Cardiac muscle cell (in vitro differentiated cells and primary cell): ENCODE measurements at regions not wholly inside any gene's neighbourhood (a gene's known extent, or its start where the extent isn't known, plus 50 kb on each side); places are given as distances from the start of the nearest gene placed in this dataset.

Experiments used
- DNase-seq, 2 donors: peaks; one replicate each; pipeline versions ENCODE4 v3.0.0 to v3.0.0-alpha.2; 2010 to 2017; ENCODE audit warnings: low read depth in 1 of 2, low spot score in 1 of 2
- H3K27ac ChIP-seq: fragments of 200-600 bp; sonication (generic); 2 replicates; pipeline ENCODE4 v1.5.1; 2016
- H3K27me3 ChIP-seq: fragments of 200-600 bp; sonication (generic); 2 replicates; pipeline ENCODE4 v1.6.0; 2016; ENCODE audit warnings: control low read depth
- H3K36me3 ChIP-seq: fragments of 200-600 bp; sonication (generic); 2 replicates; pipeline ENCODE4 v1.5.1; 2016; ENCODE audit warnings: control low read depth
- H3K4me1 ChIP-seq: fragments of 200-600 bp; sonication (generic); 2 replicates; pipeline ENCODE4 v1.8.1; 2017; ENCODE audit warnings: low read depth, mild to moderate bottlenecking, mixed run types
- H3K4me3 ChIP-seq: fragments of 200-600 bp; sonication (generic); 2 replicates; pipeline ENCODE4 v1.5.1; 2016; ENCODE audit warnings: mild to moderate bottlenecking
- H3K9me3 ChIP-seq: fragments of 200-600 bp; sonication (generic); 2 replicates; pipeline ENCODE4 v1.5.1; 2017; ENCODE audit warnings: low read depth, mild to moderate bottlenecking, control low read depth
- CTCF ChIP-seq: IDR thresholded peaks from 2 replicates; pipeline ENCODE4 v1.5.1; 2012; ENCODE audit warnings: low read depth, mild to moderate bottlenecking, low read length

GRCh38 chr11:103849366-103849765 lies 187.1 kb upstream of the DDI1 start:
- no peaks in the 10 kb centered on the region for H3K27me3 ChIP-seq
- H3K27ac ChIP-seq = no peak overlapping the region
- no peak overlapping the region for H3K4me3 ChIP-seq
- H3K36me3 ChIP-seq = no peaks in the 10 kb centered on the region
- H3K4me1 ChIP-seq = peaks cover 37% of the 10 kb centered on the region
- no peak for TF ChIP-seq CTCF
- no peaks in the 10 kb centered on the region for H3K9me3 ChIP-seq
- DNase-seq = peak in 1 of 2 donors; percentile 55

GRCh38 chr11:103850419-103851165 lies 185.8 kb upstream of the DDI1 start:
- no peak for DNase-seq

GRCh38 chr11:103851166-103851651 lies 185.2 kb upstream of the DDI1 start:
- Histone ChIP-seq H3K27me3 (no peaks in the 10 kb centered on the region), H3K27ac (no peak overlapping the region), H3K4me3 (no peak overlapping the region), H3K4me1 (peaks cover 22% of the 10 kb centered on the region), H3K9me3 (no peaks in the 10 kb centered on the region), H3K36me3 (no peaks in the 10 kb centered on the region)
- TF ChIP-seq CTCF = no peak
- DNase-seq = peak in 1 of 2 donors; percentile 70

More at GRCh38 chr11:103850419-103851165, 185.8 kb upstream of the DDI1 start:
- H3K27ac ChIP-seq = no peak overlapping the region
- H3K9me3 ChIP-seq = no peaks in the 10 kb centered on the region
- no peak for TF ChIP-seq CTCF
- H3K4me1 ChIP-seq = peaks cover 25% of the 10 kb centered on the region
- no peaks in the 10 kb centered on the region for H3K36me3 ChIP-seq
- H3K27me3 ChIP-seq = no peaks in the 10 kb centered on the region
- H3K4me3 ChIP-seq = no peak overlapping the region
